ENCODE measurements at regions not wholly inside any gene's neighbourhood (a gene's known extent, or its start where the extent isn't known, plus 50 kb on each side); places are given as distances from the start of the nearest gene placed in this dataset.
"Not testable (repeated sequence)": the region's sequence is repeated elsewhere in the genome, so short reads cannot be mapped to it uniquely, and the experiment has no call there.

- Mint-ChIP-seq H3K4me3 (ENCODE audit: unreplicated experiment) (no peak overlapping the region), H3K4me1 (ENCODE audit: low read depth) (peaks cover 11% of the 10 kb centered on the region), H3K9me3 (ENCODE audit: low read depth) (peaks cover 5% of the 10 kb centered on the region), H3K27me3 (ENCODE audit: low read depth) (peaks cover 5% of the 10 kb centered on the region), H3K36me3 (ENCODE audit: low read depth) (peaks cover 3% of the 10 kb centered on the region), H3K27ac (ENCODE audit: unreplicated experiment) (no peak overlapping the region)
- DNase-seq (ENCODE audit: low spot score): no peak
- TF ChIP-seq CTCF (IDR thresholded peaks at IDR 0.05): no peak
Observed at GRCh38 chr5:152178350-152178699, 226.8 kb downstream of the NMUR2 start.

GRCh38 chr5:152177626-152178349, 227.3 kb downstream of the NMUR2 start:
- Mint-ChIP-seq H3K9me3 (ENCODE audit: low read depth) (peaks cover 5% of the 10 kb centered on the region), H3K27me3 (ENCODE audit: low read depth) (peaks cover 5% of the 10 kb centered on the region), H3K36me3 (ENCODE audit: low read depth) (peaks cover 3% of the 10 kb centered on the region), H3K4me3 (ENCODE audit: unreplicated experiment) (no peak overlapping the region), H3K4me1 (ENCODE audit: low read depth) (peaks cover 11% of the 10 kb centered on the region), H3K27ac (ENCODE audit: unreplicated experiment) (no peak overlapping the region)
- no peak for TF ChIP-seq CTCF (IDR thresholded peaks at IDR 0.05)
- no peak for DNase-seq (ENCODE audit: low spot score)

- H3K4me3 Mint-ChIP-seq (ENCODE audit: unreplicated experiment): no peak overlapping the region
- H3K36me3 Mint-ChIP-seq (ENCODE audit: low read depth): peaks cover 3% of the 10 kb centered on the region
- H3K27ac Mint-ChIP-seq (ENCODE audit: unreplicated experiment): no peak overlapping the region
- no peaks in the 10 kb centered on the region for H3K4me1 Mint-ChIP-seq (ENCODE audit: low read depth)
- peaks cover 9% of the 10 kb centered on the region for H3K27me3 Mint-ChIP-seq (ENCODE audit: low read depth)
- H3K9me3 Mint-ChIP-seq (ENCODE audit: low read depth): peaks cover 2% of the 10 kb centered on the region
- no peak for DNase-seq (ENCODE audit: low spot score)
- no peak for TF ChIP-seq CTCF (IDR thresholded peaks at IDR 0.05)
Observed at GRCh38 chr5:152171888-152172287, 233.2 kb downstream of the NMUR2 start.

- peak; percentile 57 for DNase-seq (ENCODE audit: low spot score)
- Mint-ChIP-seq H3K4me3 (ENCODE audit: unreplicated experiment) (no peak overlapping the region), H3K4me1 (ENCODE audit: low read depth) (no peaks in the 10 kb centered on the region), H3K9me3 (ENCODE audit: low read depth) (peaks cover 2% of the 10 kb centered on the region), H3K36me3 (ENCODE audit: low read depth) (peaks cover 3% of the 10 kb centered on the region), H3K27ac (ENCODE audit: unreplicated experiment) (no peak overlapping the region), H3K27me3 (ENCODE audit: low read depth) (peaks cover 12% of the 10 kb centered on the region)
- TF ChIP-seq CTCF (IDR thresholded peaks at IDR 0.05): no peak
Observed at GRCh38 chr5:152170350-152170749, 234.7 kb downstream of the NMUR2 start.

GRCh38 chr5:152164860-152165259, 240.2 kb upstream of the GLRA1 start:
- H3K9me3 Mint-ChIP-seq (ENCODE audit: low read depth): no peaks in the 10 kb centered on the region
- H3K27me3 Mint-ChIP-seq (ENCODE audit: low read depth): peaks cover 8% of the 10 kb centered on the region
- DNase-seq (ENCODE audit: low spot score): no peak
- no peak overlapping the region for H3K4me3 Mint-ChIP-seq (ENCODE audit: unreplicated experiment)
- no peaks in the 10 kb centered on the region for H3K4me1 Mint-ChIP-seq (ENCODE audit: low read depth)
- no peak overlapping the region for H3K27ac Mint-ChIP-seq (ENCODE audit: unreplicated experiment)
- TF ChIP-seq CTCF (IDR thresholded peaks at IDR 0.05): no peak
- no peaks in the 10 kb centered on the region for H3K36me3 Mint-ChIP-seq (ENCODE audit: low read depth)

GRCh38 chr5:152159894-152160293, 235.2 kb upstream of the GLRA1 start:
- H3K36me3 Mint-ChIP-seq (ENCODE audit: low read depth); H3K27ac Mint-ChIP-seq (ENCODE audit: unreplicated experiment); H3K4me3 Mint-ChIP-seq (ENCODE audit: unreplicated experiment); H3K4me1 Mint-ChIP-seq (ENCODE audit: low read depth); DNase-seq (ENCODE audit: low spot score): not testable (repeated sequence)
- Mint-ChIP-seq H3K27me3 (ENCODE audit: low read depth) (peaks cover 10% of the 10 kb centered on the region), H3K9me3 (ENCODE audit: low read depth) (peaks cover 12% of the 10 kb centered on the region)

GRCh38 chr5:152154452-152154851, 229.8 kb upstream of the GLRA1 start:
- H3K4me3 Mint-ChIP-seq (ENCODE audit: unreplicated experiment); DNase-seq (ENCODE audit: low spot score); H3K4me1 Mint-ChIP-seq (ENCODE audit: low read depth); H3K27ac Mint-ChIP-seq (ENCODE audit: unreplicated experiment); H3K36me3 Mint-ChIP-seq (ENCODE audit: low read depth): not testable (repeated sequence)
- Mint-ChIP-seq H3K9me3 (ENCODE audit: low read depth) (peaks cover 14% of the 10 kb centered on the region), H3K27me3 (ENCODE audit: low read depth) (peaks cover 15% of the 10 kb centered on the region)

All from chondrocyte (in vitro differentiated cells).